Stimulated activated naive CD8-positive, alpha-beta T cell treated with anti-CD3 and anti-CD28 coated beads, Interleukin-15, Interleukin-2, amounts not matched to agents 100 U/mL and 50 U/mL, for 24 hours (primary cell): ENCODE measurements at regions not wholly inside any gene's neighbourhood (a gene's known extent, or its start where the extent isn't known, plus 50 kb on each side); places are given as distances from the start of the nearest gene placed in this dataset.

Experiments
- ATAC-seq: fragments of 150-1000 bp; cut with Tn5 transposase; one replicate; pipeline ENCODE4 v1.10.0; 2021
- DNase-seq: peaks from one replicate; pipeline ENCODE4 v3.0.0; 2021

GRCh38 chr2:153196378-153197058 is 282.0 kb downstream of the RPRM start:
- ATAC-seq, result no peak

GRCh38 chr2:153195342-153195741 is 283.2 kb downstream of the RPRM start:
- DNase-seq, result no peak
- no peak for ATAC-seq

More at GRCh38 chr2:153196378-153197058, 282.0 kb downstream of the RPRM start:
- no peak for DNase-seq

- ATAC-seq, result no peak
- DNase-seq, result no peak
Observed at GRCh38 chr2:153189091-153189888, 289.3 kb downstream of the RPRM start.

- DNase-seq (no peak), ATAC-seq (no peak)
Observed at GRCh38 chr2:153179808-153180207, 298.8 kb downstream of the RPRM start.

- DNase-seq (no peak), ATAC-seq (no peak)
Observed at GRCh38 chr2:153169609-153170008, 309.0 kb downstream of the RPRM start.

GRCh38 chr2:153165021-153165420 is 313.5 kb downstream of the RPRM start:
- DNase-seq, result no peak
- no peak for ATAC-seq

GRCh38 chr2:153163055-153163454 is 315.5 kb downstream of the RPRM start:
- ATAC-seq, result no peak

GRCh38 chr2:153156743-153157142 is 321.8 kb downstream of the RPRM start:
- DNase-seq (no peak), ATAC-seq (no peak)

More at GRCh38 chr2:153163055-153163454, 315.5 kb downstream of the RPRM start:
- DNase-seq, result peak; percentile 9

GRCh38 chr2:153152036-153152435 is 326.5 kb downstream of the RPRM start:
- DNase-seq, result no peak
- ATAC-seq, result no peak

GRCh38 chr2:153145470-153145978 is 333.0 kb downstream of the RPRM start:
- no peak for DNase-seq
- no peak for ATAC-seq

GRCh38 chr2:153143540-153143939 is 335.0 kb downstream of the RPRM start:
- DNase-seq (no peak), ATAC-seq (no peak)

- DNase-seq, result no peak
- no peak for ATAC-seq
Observed at GRCh38 chr2:153140498-153140897, 338.1 kb downstream of the RPRM start.

- ATAC-seq, result no peak
- DNase-seq, result no peak
Observed at GRCh38 chr2:153138651-153139375, 339.7 kb downstream of the RPRM start.

GRCh38 chr2:153136216-153136615 is 342.3 kb downstream of the RPRM start:
- no peak for ATAC-seq

GRCh38 chr2:153134725-153135124 is 343.8 kb downstream of the RPRM start:
- ATAC-seq, result no peak
- no peak for DNase-seq

More at GRCh38 chr2:153136216-153136615, 342.3 kb downstream of the RPRM start:
- no peak for DNase-seq

- ATAC-seq, result no peak
- DNase-seq, result no peak
Observed at GRCh38 chr2:153133716-153134115, 344.8 kb downstream of the RPRM start.

- no peak for ATAC-seq
- no peak for DNase-seq
Observed at GRCh38 chr2:153132418-153132817, 346.1 kb downstream of the RPRM start.

GRCh38 chr2:153115141-153115540 is 363.4 kb downstream of the RPRM start:
- DNase-seq (no peak), ATAC-seq (no peak)

- ATAC-seq, result no peak
- DNase-seq, result no peak
Observed at GRCh38 chr2:153110486-153110885, 368.1 kb downstream of the RPRM start.

GRCh38 chr2:153109793-153110192 is 368.8 kb downstream of the RPRM start:
- ATAC-seq, result no peak
- DNase-seq, result no peak

GRCh38 chr2:153106802-153107477 is 371.6 kb downstream of the RPRM start:
- ATAC-seq, result no peak
- no peak for DNase-seq
